Suppressor macrophage treated with lipopolysaccharide for 4 hours (primary cell): ENCODE measurements at regions not wholly inside any gene's neighbourhood (a gene's known extent, or its start where the extent isn't known, plus 50 kb on each side); places are given as distances from the start of the nearest gene placed in this dataset.

Experiments
- DNase-seq: peaks from one replicate; pipeline ENCODE4 v3.0.0-alpha.2; 2020

GRCh38 chr2:122858075-122858702 is 1102.7 kb downstream of the TSN start:
- DNase-seq, result no peak

GRCh38 chr2:122858813-122859212 is 1103.4 kb downstream of the TSN start:
- no peak for DNase-seq

- no peak for DNase-seq
Observed at GRCh38 chr2:122859260-122859659, 1103.8 kb downstream of the TSN start.

GRCh38 chr2:122863532-122863931 is 1108.1 kb downstream of the TSN start:
- no peak for DNase-seq

- DNase-seq, result no peak
Observed at GRCh38 chr2:122864728-122865127, 1109.3 kb downstream of the TSN start.

- DNase-seq, result no peak
Observed at GRCh38 chr2:122866095-122866494, 1110.6 kb downstream of the TSN start.

- DNase-seq, result no peak
Observed at GRCh38 chr2:122867941-122868340, 1112.5 kb downstream of the TSN start.

- DNase-seq, result no peak
Observed at GRCh38 chr2:122868646-122869275, 1113.3 kb downstream of the TSN start.

- no peak for DNase-seq
Observed at GRCh38 chr2:122873951-122874350, 1118.5 kb downstream of the TSN start.

- DNase-seq, result no peak
Observed at GRCh38 chr2:122875091-122875865, 1119.8 kb downstream of the TSN start.

GRCh38 chr2:122883849-122884248 is 1128.4 kb downstream of the TSN start:
- no peak for DNase-seq

- no peak for DNase-seq
Observed at GRCh38 chr2:122884889-122885288, 1129.4 kb downstream of the TSN start.

- no peak for DNase-seq
Observed at GRCh38 chr2:122885436-122885835, 1130.0 kb downstream of the TSN start.

- DNase-seq, result no peak
Observed at GRCh38 chr2:122886479-122887145, 1131.2 kb downstream of the TSN start.

GRCh38 chr2:122899614-122900013 is 1125.5 kb upstream of the CNTNAP5 start:
- DNase-seq, result no peak

GRCh38 chr2:122905431-122905830 is 1119.7 kb upstream of the CNTNAP5 start:
- no peak for DNase-seq

GRCh38 chr2:122908159-122908558 is 1116.9 kb upstream of the CNTNAP5 start:
- no peak for DNase-seq

- DNase-seq, result no peak
Observed at GRCh38 chr2:122927197-122927596, 1097.9 kb upstream of the CNTNAP5 start.

GRCh38 chr2:122927710-122928557 is 1097.2 kb upstream of the CNTNAP5 start:
- no peak for DNase-seq

GRCh38 chr2:122929347-122929746 is 1095.7 kb upstream of the CNTNAP5 start:
- DNase-seq, result no peak

GRCh38 chr2:122935506-122935905 is 1089.6 kb upstream of the CNTNAP5 start:
- DNase-seq, result no peak

- DNase-seq, result no peak
Observed at GRCh38 chr2:122939796-122940195, 1085.3 kb upstream of the CNTNAP5 start.

- no peak for DNase-seq
Observed at GRCh38 chr2:122949523-122949922, 1075.6 kb upstream of the CNTNAP5 start.
